ENCODE measurements at regions not wholly inside any gene's neighbourhood (a gene's known extent, or its start where the extent isn't known, plus 50 kb on each side); places are given as distances from the start of the nearest gene placed in this dataset.

DNA sequence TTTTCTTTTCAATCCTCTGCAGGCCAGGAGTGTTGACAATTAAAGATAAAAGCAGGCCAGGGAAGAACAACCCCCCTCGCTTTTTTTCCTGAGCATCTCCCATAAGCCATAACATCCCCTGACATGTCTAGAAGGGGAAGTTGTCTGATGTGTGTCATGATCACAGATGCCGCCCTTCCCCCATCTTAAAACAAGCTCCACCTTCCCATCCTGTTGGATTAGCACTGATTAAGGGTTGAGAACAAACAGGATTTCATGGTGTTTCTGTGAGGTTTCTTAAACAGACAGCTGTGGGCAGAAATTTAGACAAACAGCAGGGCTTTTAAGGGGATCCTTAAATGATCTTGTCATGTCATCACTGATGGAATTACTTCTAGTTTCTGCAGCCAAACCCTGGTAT is 59.4 kb upstream of the UPP2 start:
- TF ChIP-seq CTCF (IDR thresholded peaks at IDR 0.05): no peak
- TF ChIP-seq POLR2A (IDR thresholded peaks at IDR 0.05): no peak

Measured in lower leg skin (tissue), 3 donors.